Activated T-helper 2 cell treated with anti-CD3 and anti-CD28 coated beads, Interferon-gamma antibody, Interleukin-2, Interleukin-4, amounts not matched to agents 10 μg/mL and 5 μg/mL and 100 μg/mL, durations not matched to agents 14 hours and 24 hours and 36 hours (primary cell): ENCODE measurements at regions not wholly inside any gene's neighbourhood (a gene's known extent, or its start where the extent isn't known, plus 50 kb on each side); places are given as distances from the start of the nearest gene placed in this dataset.
A peak's percentile ranks its signal among the peaks of the same experiment; 100 is the strongest.

ENCODE experiments used
- DNase-seq: peaks from one replicate; pipeline ENCODE4 v3.0.0; 2021; ENCODE audit warnings: low spot score
- H3K27ac Mint-ChIP-seq: one replicate; pipeline ENCODE4 v1.8.0; 2021; ENCODE audit warnings: mixed read lengths
- H3K27me3 Mint-ChIP-seq: one replicate; pipeline ENCODE4 v1.8.0; 2021; ENCODE audit warnings: low read depth, mixed read lengths
- H3K36me3 Mint-ChIP-seq: one replicate; pipeline ENCODE4 v1.8.0; 2021; ENCODE audit warnings: low read depth, mixed read lengths
- H3K4me1 Mint-ChIP-seq: one replicate; pipeline ENCODE4 v1.8.0; 2021; ENCODE audit warnings: low read depth, mixed read lengths
- H3K4me3 Mint-ChIP-seq: one replicate; pipeline ENCODE4 v1.8.0; 2021; ENCODE audit warnings: low read depth, mild to moderate bottlenecking, moderate library complexity, mixed read lengths
- H3K9me3 Mint-ChIP-seq: one replicate; pipeline ENCODE4 v1.8.0; 2021; ENCODE audit warnings: mixed read lengths
- intact Hi-C: fragments of 100-400 bp; cut with micrococcal nuclease; formaldehyde crosslinking; loops from one replicate; pipeline ENCODE4 v1.15.1; 2023

- Mint-ChIP-seq H3K27ac (peak overlapping the region; percentile 92), H3K4me1 (peaks cover 69% of the 10 kb centered on the region)
- intact Hi-C loops = loop anchor here (1.0 to 5.0 kb wide), 2 partner anchors 52 to 95 kb away; no protein-coding TSS in a partner anchor
These were observed 167.1 kb downstream of the PIK3R1 start for GRCh38 chr5:68382640-68383039.

GRCh38 chr5:68383888-68384310 is 168.3 kb downstream of the PIK3R1 start:
- Mint-ChIP-seq H3K27me3 (peaks cover 8% of the 10 kb centered on the region), H3K9me3 (peaks cover 24% of the 10 kb centered on the region), H3K36me3 (peaks cover 12% of the 10 kb centered on the region), H3K4me3 (no peak overlapping the region), H3K4me1 (peaks cover 57% of the 10 kb centered on the region), H3K27ac (no peak overlapping the region)
- DNase-seq = no peak
- intact Hi-C loops = loop anchor here (5.0 kb wide), 1 partner anchor 97 kb away; no protein-coding TSS in a partner anchor

More at GRCh38 chr5:68382640-68383039, 167.1 kb downstream of the PIK3R1 start:
- H3K36me3 Mint-ChIP-seq = peaks cover 11% of the 10 kb centered on the region
- peak overlapping the region; percentile 32 for H3K4me3 Mint-ChIP-seq
- H3K27me3 Mint-ChIP-seq = peaks cover 3% of the 10 kb centered on the region
- peaks cover 24% of the 10 kb centered on the region for H3K9me3 Mint-ChIP-seq
- DNase-seq = no peak

- H3K4me1 Mint-ChIP-seq = peaks cover 47% of the 10 kb centered on the region
- intact Hi-C loops = loop anchor here (5.0 kb wide), 1 partner anchor 98 kb away; no protein-coding TSS in a partner anchor
These were observed 169.5 kb downstream of the PIK3R1 start for GRCh38 chr5:68384936-68385594.

DNA sequence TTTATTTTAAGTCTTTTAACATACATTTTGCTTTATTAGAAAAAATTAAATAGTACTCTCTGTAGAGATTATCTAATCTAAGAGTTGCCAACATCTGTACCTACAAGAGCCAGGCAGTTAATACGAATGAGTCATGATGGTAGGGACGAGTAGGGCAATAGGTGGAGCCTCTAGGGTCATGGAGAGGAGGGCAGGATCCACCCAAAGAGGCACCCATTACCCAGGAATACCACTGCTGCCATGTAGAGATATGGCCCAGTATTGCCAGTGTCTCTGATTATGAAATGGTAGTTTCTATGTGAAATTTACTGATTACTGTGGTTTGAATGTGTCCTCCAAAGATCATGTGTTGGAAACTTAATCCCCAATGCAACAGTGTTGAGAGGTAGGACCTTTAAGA is 170.4 kb downstream of the PIK3R1 start:
- intact Hi-C loops = no loop called here
- no peak for DNase-seq
- Mint-ChIP-seq H3K9me3 (peaks cover 24% of the 10 kb centered on the region), H3K4me3 (no peak overlapping the region), H3K4me1 (peaks cover 38% of the 10 kb centered on the region), H3K27me3 (peaks cover 19% of the 10 kb centered on the region), H3K36me3 (peaks cover 16% of the 10 kb centered on the region), H3K27ac (no peak overlapping the region)

More at GRCh38 chr5:68384936-68385594, 169.5 kb downstream of the PIK3R1 start:
- Mint-ChIP-seq H3K27me3 (peaks cover 16% of the 10 kb centered on the region), H3K27ac (peak overlapping the region; percentile 15), H3K9me3 (peaks cover 24% of the 10 kb centered on the region), H3K36me3 (peaks cover 16% of the 10 kb centered on the region), H3K4me3 (no peak overlapping the region)
- DNase-seq = no peak

DNA sequence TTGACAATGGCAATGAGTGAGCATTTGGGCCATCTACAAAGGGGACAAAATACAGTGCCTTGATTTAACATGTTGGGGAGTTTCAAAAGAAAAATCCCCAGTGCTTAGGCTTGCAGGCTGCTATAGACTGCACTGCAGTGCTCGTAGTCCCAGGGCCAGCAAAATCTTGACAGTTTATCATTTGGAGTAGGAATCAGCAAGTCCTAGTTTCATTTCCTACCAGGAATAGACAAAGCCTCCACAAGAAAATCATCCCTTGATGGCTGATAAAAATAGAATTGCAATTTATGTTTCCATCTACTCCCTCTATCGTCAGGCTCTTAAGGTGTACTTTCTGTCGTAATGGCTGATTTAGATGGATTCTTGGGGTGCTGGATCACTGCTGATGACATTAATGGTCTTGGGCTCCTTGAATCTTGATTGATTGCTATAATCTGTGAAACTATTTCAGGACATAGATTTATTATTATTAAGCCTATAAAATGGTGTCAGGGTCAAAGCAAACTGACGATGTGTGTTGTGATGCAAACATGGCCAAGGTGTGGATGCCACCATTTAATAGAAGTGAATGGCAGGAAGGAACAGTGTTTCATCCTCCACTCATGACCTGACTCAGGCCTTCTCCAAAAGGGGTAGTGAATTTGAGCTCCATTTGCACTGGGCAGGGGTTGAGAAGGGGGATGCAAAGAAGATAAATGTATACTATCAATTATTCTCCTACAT is 171.7 kb downstream of the PIK3R1 start:
- Mint-ChIP-seq H3K36me3 (peaks cover 10% of the 10 kb centered on the region), H3K27me3 (peaks cover 19% of the 10 kb centered on the region), H3K4me1 (peaks cover 26% of the 10 kb centered on the region), H3K27ac (no peak overlapping the region), H3K4me3 (no peak overlapping the region), H3K9me3 (peaks cover 20% of the 10 kb centered on the region)
- DNase-seq = no peak
- intact Hi-C loops = no loop called here

- Mint-ChIP-seq H3K36me3 (peaks cover 5% of the 10 kb centered on the region), H3K9me3 (peaks cover 6% of the 10 kb centered on the region), H3K27me3 (peaks cover 19% of the 10 kb centered on the region), H3K4me3 (no peak overlapping the region), H3K4me1 (peaks cover 15% of the 10 kb centered on the region), H3K27ac (no peak overlapping the region)
- intact Hi-C loops = no loop called here
- DNase-seq = no peak
These were observed 174.1 kb downstream of the PIK3R1 start for GRCh38 chr5:68389618-68390017.

GRCh38 chr5:68392617-68393016 is 177.1 kb downstream of the PIK3R1 start:
- H3K4me3 Mint-ChIP-seq = no peak overlapping the region
- no peak overlapping the region for H3K27ac Mint-ChIP-seq
- intact Hi-C loops = no loop called here

DNA sequence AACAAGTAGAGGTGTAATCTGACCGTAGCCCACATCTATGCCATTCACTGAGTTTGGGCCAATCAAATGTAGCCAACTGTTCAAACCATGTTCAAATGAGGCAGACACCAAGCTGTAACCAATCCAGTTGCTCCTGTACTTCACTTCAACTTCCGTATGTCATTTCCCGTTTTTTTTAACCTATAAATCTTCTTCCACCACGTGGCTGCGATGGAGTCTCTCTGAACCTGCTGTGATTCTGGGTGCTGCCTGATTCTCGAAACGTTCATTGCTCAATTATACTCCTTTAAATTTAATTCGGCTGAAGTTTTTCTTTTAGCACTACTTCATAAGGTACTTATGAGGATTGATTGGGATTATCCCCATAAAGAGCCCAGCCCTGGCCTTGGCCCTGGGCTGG is 179.7 kb downstream of the PIK3R1 start:
- no peak overlapping the region for H3K27ac Mint-ChIP-seq
- intact Hi-C loops = no loop called here
- no peak overlapping the region for H3K4me3 Mint-ChIP-seq
- peaks cover 13% of the 10 kb centered on the region for H3K4me1 Mint-ChIP-seq
- peaks cover 5% of the 10 kb centered on the region for H3K27me3 Mint-ChIP-seq
- no peak for DNase-seq
- H3K36me3 Mint-ChIP-seq = no peaks in the 10 kb centered on the region
- peaks cover 8% of the 10 kb centered on the region for H3K9me3 Mint-ChIP-seq

More at GRCh38 chr5:68392617-68393016, 177.1 kb downstream of the PIK3R1 start:
- peaks cover 7% of the 10 kb centered on the region for H3K4me1 Mint-ChIP-seq
- DNase-seq = no peak
- peaks cover 4% of the 10 kb centered on the region for H3K9me3 Mint-ChIP-seq
- H3K36me3 Mint-ChIP-seq = peaks cover 5% of the 10 kb centered on the region
- H3K27me3 Mint-ChIP-seq = peaks cover 18% of the 10 kb centered on the region

- peaks cover 2% of the 10 kb centered on the region for H3K27me3 Mint-ChIP-seq
- H3K36me3 Mint-ChIP-seq = no peaks in the 10 kb centered on the region
- DNase-seq = no peak
These were observed 180.5 kb downstream of the PIK3R1 start for GRCh38 chr5:68395926-68396511.

GRCh38 chr5:68396722-68397121 is 181.2 kb downstream of the PIK3R1 start:
- Mint-ChIP-seq H3K27me3 (peaks cover 2% of the 10 kb centered on the region), H3K4me3 (no peak overlapping the region), H3K9me3 (peaks cover 14% of the 10 kb centered on the region), H3K4me1 (peaks cover 13% of the 10 kb centered on the region), H3K36me3 (peaks cover 3% of the 10 kb centered on the region), H3K27ac (no peak overlapping the region)
- intact Hi-C loops = no loop called here
- no peak for DNase-seq

More at GRCh38 chr5:68395926-68396511, 180.5 kb downstream of the PIK3R1 start:
- intact Hi-C loops = no loop called here
- Mint-ChIP-seq H3K9me3 (peaks cover 8% of the 10 kb centered on the region), H3K4me1 (peaks cover 13% of the 10 kb centered on the region), H3K4me3 (no peak overlapping the region), H3K27ac (no peak overlapping the region)

- peaks cover 2% of the 10 kb centered on the region for H3K27me3 Mint-ChIP-seq
- DNase-seq = no peak
- no peak overlapping the region for H3K4me3 Mint-ChIP-seq
- H3K9me3 Mint-ChIP-seq = peaks cover 14% of the 10 kb centered on the region
- peaks cover 6% of the 10 kb centered on the region for H3K4me1 Mint-ChIP-seq
- intact Hi-C loops = no loop called here
- no peak overlapping the region for H3K27ac Mint-ChIP-seq
- peaks cover 3% of the 10 kb centered on the region for H3K36me3 Mint-ChIP-seq
These were observed 182.7 kb downstream of the PIK3R1 start for GRCh38 chr5:68398146-68398812.

DNA sequence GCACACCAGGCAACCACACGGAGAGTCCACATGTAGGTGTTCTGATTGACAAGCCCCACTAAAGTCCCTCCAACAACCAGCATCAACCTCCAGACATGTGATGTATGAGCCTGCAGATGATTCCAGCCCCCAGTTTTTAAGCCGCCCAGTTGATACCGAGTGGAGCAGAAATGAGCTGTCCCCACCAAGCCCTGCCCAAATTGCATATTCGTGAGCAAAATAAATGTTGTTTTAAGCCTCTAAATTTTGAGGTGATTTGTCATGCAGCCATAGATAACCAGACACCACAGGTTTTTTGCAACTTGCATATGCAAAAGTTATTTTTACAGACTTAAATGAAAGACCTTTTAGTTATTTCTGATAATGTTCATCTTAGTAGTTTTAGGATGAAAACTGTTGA is 187.7 kb downstream of the PIK3R1 start:
- Mint-ChIP-seq H3K36me3 (peaks cover 3% of the 10 kb centered on the region), H3K27ac (no peak overlapping the region), H3K9me3 (peaks cover 10% of the 10 kb centered on the region), H3K4me1 (peaks cover 23% of the 10 kb centered on the region), H3K27me3 (no peaks in the 10 kb centered on the region), H3K4me3 (no peak overlapping the region)
- intact Hi-C loops = no loop called here
- DNase-seq = no peak
